HG03175 (cell line): ENCODE measurements at regions not wholly inside any gene's neighbourhood (a gene's known extent, or its start where the extent isn't known, plus 50 kb on each side); places are given as distances from the start of the nearest gene placed in this dataset.
"Not testable (repeated sequence)": the region's sequence is repeated elsewhere in the genome, so short reads cannot be mapped to it uniquely, and the experiment has no call there.

Source experiments
- ATAC-seq: cut with Tn5 transposase; IDR thresholded peaks from one replicate; pipeline ENCODE4 v1.9.1; 2021; ENCODE audit warnings: mild to moderate bottlenecking, moderate library complexity; ENCODE audit not compliant: unreplicated experiment

DNA sequence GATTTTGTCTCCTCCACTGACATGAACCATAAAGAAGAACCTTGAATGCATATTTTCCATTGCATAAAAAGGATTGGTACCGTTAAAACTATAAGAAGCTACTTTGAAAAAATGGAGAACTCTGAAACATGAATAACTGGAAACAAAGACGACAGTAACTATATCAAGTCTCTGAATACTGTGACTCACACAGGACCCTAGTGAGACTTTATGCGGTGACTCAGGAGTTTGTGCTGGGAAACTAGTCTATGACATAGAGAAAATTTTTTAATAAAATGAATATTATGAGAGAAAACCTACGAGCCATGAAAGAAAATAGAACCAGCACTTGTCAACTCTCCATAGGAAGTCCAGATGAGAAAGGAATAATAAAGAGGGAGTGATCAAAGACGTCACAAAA lies 339.9 kb upstream of the ADARB2 start:
- no peak for ATAC-seq

DNA sequence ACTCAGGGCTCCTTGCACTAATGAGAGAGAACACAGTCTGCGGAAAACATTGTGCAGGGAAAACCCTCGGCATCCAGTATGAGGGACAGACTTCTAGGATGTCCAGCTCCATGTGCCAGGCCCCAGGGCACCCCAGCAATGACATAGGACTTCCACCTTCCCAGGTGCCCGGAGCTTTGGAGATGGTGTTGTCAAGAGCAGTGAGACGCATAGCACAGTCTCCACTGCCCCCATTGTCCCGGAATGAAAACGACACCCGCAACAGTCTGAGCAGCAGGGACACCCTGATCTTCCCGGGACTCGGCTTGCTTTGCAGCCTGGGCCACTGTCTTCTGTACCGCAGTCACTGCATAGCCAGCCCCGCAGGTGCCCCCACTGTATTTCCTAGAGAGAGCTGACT lies 339.2 kb upstream of the ADARB2 start:
- no peak for ATAC-seq

DNA sequence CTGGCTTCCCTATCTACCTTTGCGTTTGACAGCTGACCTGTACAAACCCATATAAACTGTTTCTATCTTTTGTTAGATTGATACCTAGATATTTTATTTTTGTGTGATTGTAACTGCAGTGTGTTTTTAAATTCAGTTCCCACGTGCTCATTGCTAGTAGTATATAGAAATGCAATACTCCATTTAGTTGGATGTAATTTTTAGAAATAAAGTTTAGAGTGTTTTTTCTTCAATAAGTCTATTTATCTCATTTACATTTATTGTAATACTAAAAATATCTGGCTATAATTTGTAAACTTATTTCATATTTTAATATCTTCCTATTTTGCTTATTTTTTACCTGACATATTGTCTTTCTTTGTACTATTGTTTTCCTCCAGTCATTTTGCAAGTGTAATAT lies 329.7 kb upstream of the ADARB2 start:
- ATAC-seq = no peak

DNA sequence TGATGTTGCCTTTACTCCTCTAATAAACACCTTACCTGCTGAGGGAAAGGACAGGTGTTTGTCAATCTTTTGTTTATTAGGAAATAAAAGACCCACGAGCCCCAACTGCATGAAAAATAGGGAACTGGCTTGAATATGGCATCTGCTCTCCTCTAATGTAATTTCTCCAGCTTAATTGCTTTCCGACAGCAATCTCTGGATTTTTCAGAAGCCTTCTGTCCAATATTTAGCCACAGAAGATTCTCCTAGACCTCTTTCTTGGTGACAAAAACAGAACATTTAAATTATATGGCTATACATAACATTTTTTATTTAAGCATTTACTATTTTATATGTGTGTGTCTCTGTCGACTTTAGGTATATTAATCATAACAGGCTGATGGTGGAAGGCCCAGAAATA lies 317.4 kb upstream of the ADARB2 start:
- ATAC-seq = no peak

DNA sequence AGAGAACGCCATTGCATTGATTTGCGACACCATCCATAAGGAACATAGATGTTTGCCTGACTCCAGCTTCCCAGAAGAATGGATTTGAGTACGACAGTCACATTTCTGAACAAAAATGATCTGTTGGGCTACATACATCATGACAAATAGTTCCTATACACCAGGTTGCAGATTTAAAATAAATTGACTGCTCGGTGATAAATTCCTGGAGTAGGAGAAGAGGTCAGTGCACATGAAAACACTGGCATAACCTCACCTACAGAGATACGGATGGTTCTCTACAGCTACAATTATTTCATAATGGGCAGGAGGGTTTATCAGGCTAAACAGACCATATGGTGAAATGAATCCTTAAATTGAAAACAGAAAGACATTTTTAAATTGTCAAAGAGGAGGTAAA lies 316.5 kb upstream of the ADARB2 start:
- ATAC-seq = no peak

DNA sequence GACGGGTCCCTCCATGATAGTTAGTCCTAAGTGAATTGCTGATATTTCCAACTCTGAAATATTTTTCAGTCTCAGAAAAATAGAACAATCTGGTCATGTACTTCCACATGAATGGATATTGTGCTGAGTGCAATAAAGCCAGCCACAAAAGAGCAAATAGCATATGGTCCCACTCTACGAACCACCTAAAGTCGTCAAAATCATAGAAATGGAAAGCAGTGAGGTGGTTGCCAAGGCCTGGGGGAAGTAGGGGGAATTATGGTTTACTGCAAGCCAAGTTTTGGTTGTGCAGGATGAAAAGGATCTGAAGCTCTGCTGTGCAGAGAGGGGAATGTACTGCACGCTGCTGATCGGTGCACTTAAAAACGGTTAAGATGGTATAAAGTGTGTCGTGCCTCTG lies 313.8 kb upstream of the ADARB2 start:
- no peak for ATAC-seq

DNA sequence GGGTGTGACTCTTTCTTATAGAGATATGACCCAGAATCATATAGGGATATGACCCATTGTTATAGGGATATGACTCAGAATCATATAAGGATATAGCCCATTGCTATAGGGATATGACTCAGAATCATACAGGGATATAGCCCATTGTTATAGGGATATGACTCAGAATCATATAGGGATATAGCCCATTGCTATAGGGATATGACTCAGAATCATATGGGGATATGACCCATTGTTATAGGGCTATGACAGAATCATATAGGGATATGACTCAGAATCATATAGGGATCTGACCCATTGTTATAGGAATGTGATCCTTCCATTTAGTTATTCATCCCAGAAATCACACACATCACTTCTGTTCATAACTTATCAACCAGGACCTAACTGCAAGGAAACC lies 312.2 kb upstream of the ADARB2 start:
- no peak for ATAC-seq

DNA sequence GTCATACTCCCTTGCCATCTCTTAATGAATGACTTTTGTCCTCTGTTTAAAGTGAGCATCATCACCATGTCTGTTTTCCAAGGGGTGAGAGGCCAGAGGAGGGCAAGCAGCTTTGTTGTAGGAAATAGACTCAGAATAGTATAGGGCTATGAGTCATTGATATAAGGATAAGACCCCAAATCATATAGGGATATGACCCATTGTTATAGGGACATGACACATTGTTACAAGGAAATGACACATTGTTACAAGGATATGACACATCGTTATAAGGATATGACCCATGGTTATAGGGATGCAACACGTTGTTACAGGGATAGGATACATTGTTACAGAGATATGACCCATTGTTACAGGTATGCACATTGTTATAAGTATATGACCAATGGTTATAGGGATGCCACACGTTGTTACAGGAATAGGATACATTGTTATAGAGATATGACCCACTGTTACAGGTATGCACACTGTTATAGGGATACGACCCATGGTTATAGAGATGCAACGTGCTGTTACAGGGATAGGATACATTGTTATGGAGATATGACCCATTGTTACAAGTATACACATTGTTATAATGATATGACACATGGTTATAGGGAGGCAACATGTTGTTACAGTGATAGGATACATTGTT lies 311.1 kb upstream of the ADARB2 start:
- ATAC-seq = no peak

DNA sequence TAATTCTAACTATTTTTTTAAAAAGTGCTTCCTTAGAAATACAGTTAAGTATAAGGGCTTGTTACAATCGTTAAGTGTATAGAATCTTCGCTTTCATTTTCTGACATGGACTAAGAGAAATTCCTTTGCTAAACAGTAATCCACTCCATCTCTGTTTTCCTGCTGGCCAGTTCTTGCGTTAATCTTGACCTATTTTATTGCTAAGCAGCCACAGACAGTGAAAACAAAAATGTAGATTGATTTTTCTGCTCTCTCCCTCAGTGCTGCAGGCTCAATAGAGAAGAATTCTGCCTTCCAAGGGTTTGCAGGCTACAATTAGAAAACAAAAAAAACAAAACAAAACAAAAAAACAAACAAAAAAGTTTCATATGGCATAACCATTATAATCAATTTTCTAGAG lies 310.4 kb upstream of the ADARB2 start:
- no peak for ATAC-seq

DNA sequence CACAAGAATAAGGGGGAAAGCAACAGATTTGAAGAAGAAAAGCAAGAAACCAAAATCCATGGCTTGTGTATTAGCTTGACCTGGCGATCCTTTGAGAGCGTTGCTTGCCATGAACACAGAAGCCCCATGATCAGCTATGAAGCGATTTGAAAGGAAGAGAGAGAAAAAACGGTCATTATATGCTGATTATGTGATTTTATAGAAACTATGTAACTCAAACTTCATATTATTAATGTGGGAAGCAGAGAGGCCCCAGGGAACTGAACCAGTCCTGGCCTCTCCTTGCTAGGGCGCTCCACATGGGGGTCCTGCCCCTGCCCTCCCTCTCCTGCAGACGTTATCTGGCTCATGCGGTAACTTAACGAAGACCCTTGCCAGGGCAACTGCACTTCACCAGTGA lies 306.1 kb upstream of the ADARB2 start:
- ATAC-seq = no peak

DNA sequence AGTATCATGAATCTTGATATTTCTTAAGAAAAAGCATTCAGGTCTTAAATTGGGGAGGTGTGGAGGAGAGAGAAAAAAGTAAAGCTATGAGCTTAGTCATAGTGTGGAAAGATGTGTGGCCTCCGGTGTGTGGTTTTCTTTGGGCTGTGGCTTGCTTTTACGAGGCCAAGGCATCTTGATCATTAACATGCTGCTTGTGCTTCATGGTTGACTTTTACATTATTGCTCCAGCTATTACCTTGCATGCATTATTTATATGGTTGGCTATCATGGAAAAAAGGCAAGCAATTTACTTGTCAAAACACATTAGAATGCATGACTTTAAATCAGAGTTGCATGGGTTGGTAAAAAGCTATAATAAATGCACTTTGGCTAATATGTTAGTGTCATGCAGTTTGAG lies 300.7 kb upstream of the ADARB2 start:
- no peak for ATAC-seq

DNA sequence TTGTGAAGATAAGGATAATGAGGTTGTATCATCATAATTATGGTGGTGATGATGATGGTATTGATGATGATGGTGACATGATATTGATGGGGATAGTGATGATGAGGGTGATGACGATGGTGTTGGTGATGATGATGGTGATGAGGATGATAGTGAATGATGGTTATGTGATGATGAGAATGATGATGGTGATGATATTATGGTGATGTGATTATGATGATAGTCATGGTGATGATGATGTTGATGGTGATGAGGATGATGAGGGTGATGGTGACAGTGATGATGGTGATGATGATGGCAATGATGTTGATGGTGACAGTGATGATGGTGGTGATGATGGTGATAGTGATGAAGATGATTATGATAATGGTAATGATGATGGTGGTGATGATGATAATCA lies 299.9 kb upstream of the ADARB2 start:
- no peak for ATAC-seq

DNA sequence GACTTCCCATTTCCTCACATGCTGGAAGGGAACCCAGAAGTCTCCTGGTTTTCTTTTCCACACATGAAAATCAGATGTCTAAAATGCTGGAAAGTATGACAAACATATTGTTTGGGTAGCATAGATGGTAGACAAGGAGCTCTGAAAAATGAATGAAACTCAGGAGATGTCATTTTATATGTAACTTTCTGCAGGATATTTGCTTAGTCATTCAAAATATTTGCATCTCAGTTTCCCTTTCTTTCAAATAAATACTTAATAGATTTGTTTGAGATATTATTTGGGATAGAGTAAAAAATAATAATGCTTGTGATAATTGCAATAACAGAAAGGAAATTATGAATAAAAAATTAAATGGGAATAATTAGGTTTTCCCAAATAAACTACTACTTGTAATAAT lies 298.9 kb upstream of the ADARB2 start:
- ATAC-seq = no peak

DNA sequence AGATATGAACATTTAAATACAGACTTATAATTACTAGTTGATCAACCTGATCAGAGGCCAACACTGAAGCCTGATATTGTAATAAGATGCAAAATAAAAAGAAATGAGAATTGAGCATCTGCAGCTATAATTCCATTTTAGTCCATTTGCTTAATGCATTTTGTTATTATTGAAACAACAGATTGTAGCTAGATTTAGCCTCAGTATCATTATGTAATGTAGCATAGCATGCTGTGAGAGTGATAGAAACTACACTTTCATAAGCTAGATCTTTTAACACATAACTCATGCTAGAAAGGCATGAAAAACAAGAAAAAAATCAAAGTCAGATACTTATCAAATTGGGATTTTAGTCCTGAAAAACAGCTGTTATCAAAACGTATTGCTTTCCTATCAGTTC lies 292.7 kb upstream of the ADARB2 start:
- ATAC-seq = no peak

DNA sequence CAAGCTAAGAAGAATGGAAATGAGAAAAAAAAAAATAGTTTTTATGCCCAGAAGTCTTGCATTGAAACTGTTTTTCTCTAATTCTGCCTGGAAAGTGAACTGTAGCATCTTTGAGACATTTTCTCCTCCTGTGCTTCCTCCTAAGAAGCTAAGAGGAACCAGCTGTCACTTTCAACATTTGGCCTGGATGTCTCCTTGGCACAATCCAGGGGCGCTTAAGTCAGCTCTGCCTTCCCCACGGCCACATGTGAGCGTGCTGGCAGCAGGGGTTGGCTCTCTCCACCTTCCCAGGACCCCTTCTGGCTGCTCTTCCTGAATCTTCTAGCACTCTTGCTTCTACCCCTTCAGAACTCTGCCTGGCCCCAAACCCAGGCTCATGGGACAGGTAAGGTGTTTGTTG lies 289.6 kb upstream of the ADARB2 start:
- ATAC-seq = no peak

DNA sequence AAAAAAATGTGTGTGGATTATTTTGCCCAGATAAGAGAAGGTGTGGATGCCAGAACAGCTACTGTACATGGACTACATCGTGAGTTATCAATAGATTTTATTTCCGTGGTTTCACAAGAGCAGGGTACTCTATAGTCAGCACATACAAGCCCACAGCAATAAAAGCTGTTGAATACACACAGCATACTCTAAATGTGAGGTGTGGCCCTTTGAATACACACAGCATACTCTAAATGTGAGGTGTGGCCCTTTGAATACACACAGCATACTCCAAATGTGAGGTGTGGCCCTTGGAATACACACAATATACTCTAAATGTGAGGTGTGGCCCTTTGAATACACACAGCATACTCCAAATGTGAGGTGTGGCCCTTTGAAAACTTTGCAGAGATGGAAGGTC lies 287.4 kb upstream of the ADARB2 start:
- ATAC-seq = not testable (repeated sequence)

DNA sequence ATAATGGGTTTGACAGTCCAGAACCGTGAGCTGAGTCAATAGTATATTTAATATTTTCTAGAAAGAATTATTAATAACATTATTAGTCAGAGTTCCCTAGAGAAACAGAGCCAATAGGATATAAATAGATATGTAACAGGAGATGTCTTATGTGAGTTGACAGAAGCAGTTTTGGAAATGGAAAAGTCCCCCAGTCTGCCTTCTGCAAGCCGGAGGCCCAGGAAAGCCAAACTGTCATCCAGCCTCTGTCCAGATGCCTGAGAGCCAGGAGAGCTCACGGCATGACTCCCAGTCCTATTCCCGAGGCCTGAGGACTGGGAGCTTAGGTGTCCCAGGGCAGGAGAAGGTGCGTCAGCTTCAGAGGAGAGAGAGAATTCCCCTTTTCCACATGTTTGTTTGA lies 286.4 kb upstream of the ADARB2 start:
- ATAC-seq = no peak

DNA sequence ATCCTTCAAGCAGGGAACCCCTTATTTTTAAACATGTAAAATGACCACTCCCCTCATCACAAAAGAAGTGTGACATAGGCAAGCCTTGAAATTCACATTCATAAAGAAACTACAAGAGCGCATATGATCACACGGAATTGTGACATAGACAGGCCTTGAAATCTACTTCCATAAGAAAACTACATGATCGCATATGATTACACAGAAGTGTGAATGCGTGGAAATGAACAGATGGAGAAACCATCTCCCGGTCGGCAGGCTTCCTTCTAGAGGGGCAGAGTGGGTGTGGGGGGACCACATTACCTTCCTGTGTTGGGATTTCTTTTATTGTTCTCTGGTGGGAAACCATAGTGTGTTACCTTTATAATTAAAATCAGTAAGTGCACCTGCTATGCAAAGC lies 285.1 kb upstream of the ADARB2 start:
- ATAC-seq = no peak

DNA sequence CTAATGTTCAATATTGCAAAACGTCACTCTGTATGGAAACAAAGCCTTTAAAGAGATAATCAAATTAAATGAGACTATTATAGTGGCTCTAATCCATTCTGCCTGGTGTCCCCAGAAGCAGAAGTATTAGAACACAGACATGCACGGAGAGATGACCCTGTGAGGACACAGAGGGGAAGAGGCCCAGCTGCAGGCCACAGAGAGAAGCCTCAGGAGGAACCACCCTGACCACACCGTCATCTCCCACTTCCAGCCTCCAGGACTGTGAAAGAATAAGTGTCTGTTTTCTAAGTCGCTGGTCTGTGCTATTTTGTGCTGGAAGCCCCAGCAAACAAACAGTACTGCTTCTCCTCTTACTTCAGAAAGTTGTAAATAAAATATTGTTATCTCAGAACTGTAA lies 283.5 kb upstream of the ADARB2 start:
- no peak for ATAC-seq

DNA sequence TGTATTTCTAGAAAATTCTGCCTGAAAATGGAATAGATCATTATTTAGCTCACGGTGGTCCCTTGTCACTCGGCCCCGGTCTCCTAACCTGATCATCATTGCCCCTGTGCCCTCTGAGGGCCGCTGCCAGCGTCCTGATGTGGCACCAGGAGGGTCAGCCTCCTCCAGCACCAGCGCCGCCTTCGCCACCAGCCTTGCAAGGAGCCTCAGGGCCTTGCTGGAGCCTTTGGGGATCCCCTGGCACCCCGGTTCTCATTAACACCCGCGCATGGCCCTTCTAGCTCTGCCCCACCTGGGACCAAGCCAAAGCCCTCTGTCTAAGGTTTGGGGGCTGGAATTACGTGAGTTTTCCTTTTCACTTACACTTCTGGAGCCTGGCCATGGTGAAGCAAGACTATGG lies 282.5 kb upstream of the ADARB2 start:
- ATAC-seq = no peak

DNA sequence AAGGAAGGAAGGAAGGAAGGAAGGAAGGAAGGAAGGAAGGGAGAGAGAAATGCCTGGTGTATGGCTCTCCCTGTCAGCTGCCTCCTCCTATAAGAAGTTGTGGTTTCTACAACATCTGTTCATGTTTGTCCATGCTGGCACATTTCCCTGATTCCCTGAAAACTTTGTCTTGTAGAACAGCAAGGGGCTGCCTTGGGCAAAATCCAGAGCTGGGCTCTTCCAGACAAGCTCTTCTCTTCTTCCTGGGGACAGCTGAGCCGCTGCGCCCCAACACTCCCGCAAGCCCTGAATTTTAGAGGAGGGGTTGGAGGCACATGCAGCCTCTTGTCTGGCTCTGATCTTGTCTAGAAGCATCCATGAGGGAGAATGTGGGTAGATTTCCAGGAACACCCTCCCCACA lies 282.0 kb upstream of the ADARB2 start:
- ATAC-seq = no peak

DNA sequence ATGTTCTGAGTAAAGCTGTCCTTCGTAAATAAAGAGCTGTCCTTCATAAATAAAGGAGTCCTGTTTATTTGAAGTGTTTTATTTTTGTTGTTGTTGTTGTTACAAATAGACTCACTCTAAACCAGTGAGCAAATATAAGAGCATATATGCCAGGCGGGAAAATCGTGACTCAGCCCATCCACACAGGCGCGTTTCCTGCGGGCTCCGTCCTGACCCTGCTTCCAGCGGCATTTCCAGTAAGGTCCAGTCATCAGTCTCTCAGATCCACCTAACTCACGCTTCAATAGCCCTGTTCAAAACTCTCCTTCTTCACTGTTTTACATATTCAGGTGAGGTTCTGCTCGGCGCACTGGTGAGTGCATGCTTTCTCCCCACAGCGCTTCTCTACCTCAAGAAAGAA lies 277.2 kb upstream of the ADARB2 start:
- no peak for ATAC-seq

DNA sequence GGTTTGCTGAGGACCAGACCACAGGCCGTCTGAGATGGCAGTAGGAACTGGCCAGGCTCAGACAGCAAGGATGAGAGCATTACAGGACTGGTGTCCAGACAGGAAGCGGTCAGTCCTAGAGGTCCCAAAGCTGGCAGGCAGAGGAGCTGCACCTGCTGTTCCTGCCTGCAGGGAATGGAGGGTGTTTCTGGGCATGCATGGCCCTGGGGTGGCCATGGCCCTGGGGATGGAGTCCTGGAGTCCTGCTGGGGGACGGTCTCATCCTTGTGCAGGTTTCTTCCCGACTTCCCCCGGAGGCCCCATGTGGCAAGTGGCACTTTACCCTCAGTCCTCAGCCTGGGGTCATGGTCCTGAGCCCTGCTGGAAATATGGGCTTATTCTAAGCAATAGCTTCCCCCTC lies 274.9 kb upstream of the ADARB2 start:
- ATAC-seq = no peak
